ENCODE measurements at regions not wholly inside any gene's neighbourhood (a gene's known extent, or its start where the extent isn't known, plus 50 kb on each side); places are given as distances from the start of the nearest gene placed in this dataset.
"Not testable (repeated sequence)": the region's sequence is repeated elsewhere in the genome, so short reads cannot be mapped to it uniquely, and the experiment has no call there.

DNA sequence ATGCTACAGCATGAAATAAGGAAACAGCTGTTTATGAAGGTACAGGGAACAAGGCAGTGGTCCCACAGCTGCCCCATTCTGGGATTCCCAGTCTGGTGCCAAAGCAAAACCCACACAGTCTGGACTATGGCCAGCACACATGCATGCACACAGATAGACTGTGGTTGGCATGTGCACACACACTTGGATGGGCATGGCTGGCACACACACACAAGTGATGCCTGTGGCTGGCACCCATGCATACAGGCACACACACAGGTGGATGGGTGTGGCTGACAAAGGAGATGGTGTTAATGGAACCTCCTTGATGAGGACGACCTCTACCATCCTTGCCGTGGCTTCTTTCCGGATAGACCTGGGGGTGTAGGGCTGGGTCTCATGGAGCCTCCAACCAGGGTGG lies 114.0 kb upstream of the LYZL2 start:
- Histone ChIP-seq H2AFZ (ENCODE audit: low read depth, low read length) (no peak overlapping the region), H3F3A (ENCODE audit: insufficient read depth, low read length, poor library complexity, severe bottlenecking) (no peaks in the 10 kb centered on the region), H3K9me2 (ENCODE audit: insufficient read depth, low read length) (no peaks in the 10 kb centered on the region), H3K36me3 (ENCODE audit: insufficient read depth, low read length) (no peaks in the 10 kb centered on the region), H3K4me2 (ENCODE audit: low read length) (no peak overlapping the region), H3K27me3 (ENCODE audit: insufficient read depth, low read depth, low read length) (no peaks in the 10 kb centered on the region), H4K20me1 (ENCODE audit: insufficient read depth) (no peaks in the 10 kb centered on the region), H3K9me3 (ENCODE audit: low read length) (no peaks in the 10 kb centered on the region), H3K27ac (ENCODE audit: low read length) (no peak overlapping the region), H3K9ac (ENCODE audit: low read length) (no peak overlapping the region), H3K79me2 (replicated peaks; ENCODE audit: insufficient read depth, low read length) (no peaks in the 10 kb centered on the region), H3K4me3 (ENCODE audit: low read length) (no peak overlapping the region)
- no peak for TF ChIP-seq RAD21 (conservative IDR thresholded peaks at IDR 0.05)
- TF ChIP-seq SMC3 (conservative IDR thresholded peaks at IDR 0.05; ENCODE audit: poor library complexity): no peak
- TF ChIP-seq TAF1 (IDR thresholded peaks at IDR 0.05; ENCODE audit: low read depth): no peak
- no peak for TF ChIP-seq MXI1 (conservative IDR thresholded peaks at IDR 0.05; ENCODE audit: poor library complexity, severe bottlenecking)
- TF ChIP-seq, protein P1, sequence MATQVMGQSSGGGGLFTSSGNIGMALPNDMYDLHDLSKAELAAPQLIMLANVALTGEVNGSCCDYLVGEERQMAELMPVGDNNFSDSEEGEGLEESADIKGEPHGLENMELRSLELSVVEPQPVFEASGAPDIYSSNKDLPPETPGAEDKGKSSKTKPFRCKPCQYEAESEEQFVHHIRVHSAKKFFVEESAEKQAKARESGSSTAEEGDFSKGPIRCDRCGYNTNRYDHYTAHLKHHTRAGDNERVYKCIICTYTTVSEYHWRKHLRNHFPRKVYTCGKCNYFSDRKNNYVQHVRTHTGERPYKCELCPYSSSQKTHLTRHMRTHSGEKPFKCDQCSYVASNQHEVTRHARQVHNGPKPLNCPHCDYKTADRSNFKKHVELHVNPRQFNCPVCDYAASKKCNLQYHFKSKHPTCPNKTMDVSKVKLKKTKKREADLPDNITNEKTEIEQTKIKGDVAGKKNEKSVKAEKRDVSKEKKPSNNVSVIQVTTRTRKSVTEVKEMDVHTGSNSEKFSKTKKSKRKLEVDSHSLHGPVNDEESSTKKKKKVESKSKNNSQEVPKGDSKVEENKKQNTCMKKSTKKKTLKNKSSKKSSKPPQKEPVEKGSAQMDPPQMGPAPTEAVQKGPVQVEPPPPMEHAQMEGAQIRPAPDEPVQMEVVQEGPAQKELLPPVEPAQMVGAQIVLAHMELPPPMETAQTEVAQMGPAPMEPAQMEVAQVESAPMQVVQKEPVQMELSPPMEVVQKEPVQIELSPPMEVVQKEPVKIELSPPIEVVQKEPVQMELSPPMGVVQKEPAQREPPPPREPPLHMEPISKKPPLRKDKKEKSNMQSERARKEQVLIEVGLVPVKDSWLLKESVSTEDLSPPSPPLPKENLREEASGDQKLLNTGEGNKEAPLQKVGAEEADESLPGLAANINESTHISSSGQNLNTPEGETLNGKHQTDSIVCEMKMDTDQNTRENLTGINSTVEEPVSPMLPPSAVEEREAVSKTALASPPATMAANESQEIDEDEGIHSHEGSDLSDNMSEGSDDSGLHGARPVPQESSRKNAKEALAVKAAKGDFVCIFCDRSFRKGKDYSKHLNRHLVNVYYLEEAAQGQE (IDR thresholded peaks at IDR 0.05; ENCODE audit: borderline replicate concordance): no peak
- TF ChIP-seq EZH2 (IDR thresholded peaks at IDR 0.05; ENCODE audit: borderline replicate concordance, insufficient read depth, low read length, poor library complexity, severe bottlenecking): no peak
- TF ChIP-seq, protein P2, sequence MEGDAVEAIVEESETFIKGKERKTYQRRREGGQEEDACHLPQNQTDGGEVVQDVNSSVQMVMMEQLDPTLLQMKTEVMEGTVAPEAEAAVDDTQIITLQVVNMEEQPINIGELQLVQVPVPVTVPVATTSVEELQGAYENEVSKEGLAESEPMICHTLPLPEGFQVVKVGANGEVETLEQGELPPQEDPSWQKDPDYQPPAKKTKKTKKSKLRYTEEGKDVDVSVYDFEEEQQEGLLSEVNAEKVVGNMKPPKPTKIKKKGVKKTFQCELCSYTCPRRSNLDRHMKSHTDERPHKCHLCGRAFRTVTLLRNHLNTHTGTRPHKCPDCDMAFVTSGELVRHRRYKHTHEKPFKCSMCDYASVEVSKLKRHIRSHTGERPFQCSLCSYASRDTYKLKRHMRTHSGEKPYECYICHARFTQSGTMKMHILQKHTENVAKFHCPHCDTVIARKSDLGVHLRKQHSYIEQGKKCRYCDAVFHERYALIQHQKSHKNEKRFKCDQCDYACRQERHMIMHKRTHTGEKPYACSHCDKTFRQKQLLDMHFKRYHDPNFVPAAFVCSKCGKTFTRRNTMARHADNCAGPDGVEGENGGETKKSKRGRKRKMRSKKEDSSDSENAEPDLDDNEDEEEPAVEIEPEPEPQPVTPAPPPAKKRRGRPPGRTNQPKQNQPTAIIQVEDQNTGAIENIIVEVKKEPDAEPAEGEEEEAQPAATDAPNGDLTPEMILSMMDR (IDR thresholded peaks at IDR 0.05; ENCODE audit: poor library complexity, severe bottlenecking): no peak
- TF ChIP-seq POLR2AphosphoS5 (IDR thresholded peaks at IDR 0.05): no peak
- no peak for TF ChIP-seq EP300 (conservative IDR thresholded peaks at IDR 0.05; ENCODE audit: poor library complexity, severe bottlenecking)

DNA sequence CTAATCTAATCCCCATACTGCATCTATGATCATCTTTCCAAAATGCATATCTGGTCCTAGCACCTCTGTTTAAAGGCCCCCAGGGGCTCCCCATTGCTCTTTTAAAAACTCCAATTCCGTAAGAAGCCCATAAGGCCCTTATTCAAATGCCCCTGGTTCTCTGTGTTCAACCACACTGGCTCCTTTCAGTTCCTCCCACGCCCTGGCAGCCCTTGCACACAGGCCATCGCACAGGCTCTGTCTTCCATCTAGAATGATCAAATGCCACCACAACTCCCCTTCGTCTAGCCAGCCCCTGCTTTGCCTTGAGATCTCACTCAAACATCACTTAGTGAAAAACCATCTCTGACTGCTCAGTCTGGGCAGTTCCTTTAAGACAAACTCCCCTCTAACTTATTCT lies 112.9 kb upstream of the LYZL2 start:
- Histone ChIP-seq H3K9me2 (ENCODE audit: insufficient read depth, low read length) (no peaks in the 10 kb centered on the region), H3F3A (ENCODE audit: insufficient read depth, low read length, poor library complexity, severe bottlenecking) (no peaks in the 10 kb centered on the region), H2AFZ (ENCODE audit: low read depth, low read length) (no peak overlapping the region), H3K9ac (ENCODE audit: low read length) (no peak overlapping the region), H3K27ac (ENCODE audit: low read length) (no peak overlapping the region), H3K9me3 (ENCODE audit: low read length) (no peaks in the 10 kb centered on the region), H3K27me3 (ENCODE audit: insufficient read depth, low read depth, low read length) (no peaks in the 10 kb centered on the region), H3K36me3 (ENCODE audit: insufficient read depth, low read length) (no peaks in the 10 kb centered on the region), H3K4me2 (ENCODE audit: low read length) (no peak overlapping the region), H4K20me1 (ENCODE audit: insufficient read depth) (no peaks in the 10 kb centered on the region), H3K4me3 (ENCODE audit: low read length) (no peak overlapping the region), H3K79me2 (replicated peaks; ENCODE audit: insufficient read depth, low read length) (no peaks in the 10 kb centered on the region)
- no peak for TF ChIP-seq MXI1 (conservative IDR thresholded peaks at IDR 0.05; ENCODE audit: poor library complexity, severe bottlenecking)
- TF ChIP-seq, protein P2 (IDR thresholded peaks at IDR 0.05; ENCODE audit: poor library complexity, severe bottlenecking): no peak
- TF ChIP-seq, protein P1 (IDR thresholded peaks at IDR 0.05; ENCODE audit: borderline replicate concordance): no peak
- TF ChIP-seq EP300 (conservative IDR thresholded peaks at IDR 0.05; ENCODE audit: poor library complexity, severe bottlenecking): no peak
- no peak for TF ChIP-seq EZH2 (IDR thresholded peaks at IDR 0.05; ENCODE audit: borderline replicate concordance, insufficient read depth, low read length, poor library complexity, severe bottlenecking)
- no peak for TF ChIP-seq POLR2AphosphoS5 (IDR thresholded peaks at IDR 0.05)
- no peak for TF ChIP-seq TAF1 (IDR thresholded peaks at IDR 0.05; ENCODE audit: low read depth)
- TF ChIP-seq RAD21 (conservative IDR thresholded peaks at IDR 0.05): no peak
- TF ChIP-seq SMC3 (conservative IDR thresholded peaks at IDR 0.05; ENCODE audit: poor library complexity): no peak

DNA sequence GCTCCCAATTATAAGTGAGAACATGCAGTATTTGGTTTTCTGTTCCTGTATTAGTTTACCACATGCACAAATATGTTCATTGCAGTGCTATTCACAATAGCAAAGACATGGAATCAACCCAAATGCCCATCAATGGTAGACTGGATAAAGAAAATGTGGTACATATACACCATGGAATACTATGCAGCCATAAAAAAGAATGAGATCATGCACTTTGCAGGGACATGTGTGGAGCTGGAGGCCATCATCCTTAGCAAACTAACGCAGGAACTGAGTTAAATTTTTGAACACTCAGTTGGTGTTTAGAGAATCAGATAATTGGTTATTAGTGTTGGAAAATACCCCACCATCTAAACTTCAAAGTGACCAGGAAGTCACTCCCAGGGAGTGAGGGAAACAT lies 111.2 kb upstream of the LYZL2 start:
- not testable (repeated sequence) for H3K27ac ChIP-seq (ENCODE audit: low read length); H3K9me3 ChIP-seq (ENCODE audit: low read length); H3F3A ChIP-seq (ENCODE audit: insufficient read depth, low read length, poor library complexity, severe bottlenecking); H3K36me3 ChIP-seq (ENCODE audit: insufficient read depth, low read length); H4K20me1 ChIP-seq (ENCODE audit: insufficient read depth); H3K79me2 ChIP-seq (replicated peaks; ENCODE audit: insufficient read depth, low read length); H3K4me3 ChIP-seq (ENCODE audit: low read length); H2AFZ ChIP-seq (ENCODE audit: low read depth, low read length); H3K9me2 ChIP-seq (ENCODE audit: insufficient read depth, low read length); H3K9ac ChIP-seq (ENCODE audit: low read length); H3K4me2 ChIP-seq (ENCODE audit: low read length); H3K27me3 ChIP-seq (ENCODE audit: insufficient read depth, low read depth, low read length)
